LNCAP (cell line): ENCODE measurements at regions not wholly inside any gene's neighbourhood (a gene's known extent, or its start where the extent isn't known, plus 50 kb on each side); places are given as distances from the start of the nearest gene placed in this dataset.

Experiments
- TF ChIP-seq, protein P1 (sequence below): fragments of 450-650 bp; IDR thresholded peaks from 2 replicates; pipeline ENCODE4 v1.5.1; 2017; ENCODE audit warnings: mild to moderate bottlenecking

DNA sequence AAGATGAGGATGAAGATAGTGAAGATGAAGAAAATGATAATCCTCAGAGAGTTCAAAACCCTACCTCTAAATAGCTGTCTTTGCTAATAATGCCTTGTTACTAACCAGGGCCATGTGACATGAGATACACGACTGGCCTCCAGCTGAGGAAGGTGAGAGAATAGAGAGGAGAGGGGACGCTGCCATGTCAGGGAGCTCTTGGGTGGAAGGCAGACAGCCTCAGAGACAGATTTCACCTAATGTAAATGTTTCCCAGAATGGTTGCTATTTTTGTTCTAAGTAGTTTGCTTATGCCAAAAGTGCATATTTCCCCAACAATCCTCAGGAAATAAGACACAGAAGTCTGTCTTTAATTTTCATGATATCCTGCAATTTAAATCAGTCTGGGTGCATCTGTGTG lies 138.4 kb downstream of the ELOVL4 start:
- TF ChIP-seq, protein P1, sequence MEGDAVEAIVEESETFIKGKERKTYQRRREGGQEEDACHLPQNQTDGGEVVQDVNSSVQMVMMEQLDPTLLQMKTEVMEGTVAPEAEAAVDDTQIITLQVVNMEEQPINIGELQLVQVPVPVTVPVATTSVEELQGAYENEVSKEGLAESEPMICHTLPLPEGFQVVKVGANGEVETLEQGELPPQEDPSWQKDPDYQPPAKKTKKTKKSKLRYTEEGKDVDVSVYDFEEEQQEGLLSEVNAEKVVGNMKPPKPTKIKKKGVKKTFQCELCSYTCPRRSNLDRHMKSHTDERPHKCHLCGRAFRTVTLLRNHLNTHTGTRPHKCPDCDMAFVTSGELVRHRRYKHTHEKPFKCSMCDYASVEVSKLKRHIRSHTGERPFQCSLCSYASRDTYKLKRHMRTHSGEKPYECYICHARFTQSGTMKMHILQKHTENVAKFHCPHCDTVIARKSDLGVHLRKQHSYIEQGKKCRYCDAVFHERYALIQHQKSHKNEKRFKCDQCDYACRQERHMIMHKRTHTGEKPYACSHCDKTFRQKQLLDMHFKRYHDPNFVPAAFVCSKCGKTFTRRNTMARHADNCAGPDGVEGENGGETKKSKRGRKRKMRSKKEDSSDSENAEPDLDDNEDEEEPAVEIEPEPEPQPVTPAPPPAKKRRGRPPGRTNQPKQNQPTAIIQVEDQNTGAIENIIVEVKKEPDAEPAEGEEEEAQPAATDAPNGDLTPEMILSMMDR: no peak

GRCh38 chr6:79804732-79805131 lies 142.6 kb downstream of the ELOVL4 start:
- TF ChIP-seq, protein P1: no peak

- TF ChIP-seq, protein P1: no peak
Measured at GRCh38 chr6:79803917-79804316, 143.4 kb downstream of the ELOVL4 start.

GRCh38 chr6:79802657-79803300 lies 144.6 kb downstream of the ELOVL4 start:
- TF ChIP-seq, protein P1: no peak

GRCh38 chr6:79801362-79801761 lies 146.0 kb downstream of the ELOVL4 start:
- TF ChIP-seq, protein P1: no peak

DNA sequence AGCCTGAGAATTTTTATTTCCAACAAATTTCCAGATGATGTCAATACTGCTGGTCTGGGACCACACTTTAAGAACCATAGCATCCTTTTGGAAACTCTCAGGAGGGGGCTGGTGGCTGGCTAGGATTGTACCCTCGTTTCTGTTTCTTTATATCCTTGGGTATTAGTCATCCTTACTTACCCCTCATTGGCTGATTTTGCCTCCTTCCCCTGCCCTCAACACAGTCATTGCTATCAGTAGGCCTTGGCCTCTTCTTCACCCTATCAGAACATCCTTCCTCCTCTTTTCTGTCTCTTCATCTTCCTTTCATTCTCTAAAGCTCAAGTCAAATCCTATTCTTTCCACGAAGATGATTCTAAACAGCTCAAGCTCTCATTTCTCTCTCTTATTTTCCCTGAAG lies 148.5 kb downstream of the ELOVL4 start:
- TF ChIP-seq, protein P1: no peak

DNA sequence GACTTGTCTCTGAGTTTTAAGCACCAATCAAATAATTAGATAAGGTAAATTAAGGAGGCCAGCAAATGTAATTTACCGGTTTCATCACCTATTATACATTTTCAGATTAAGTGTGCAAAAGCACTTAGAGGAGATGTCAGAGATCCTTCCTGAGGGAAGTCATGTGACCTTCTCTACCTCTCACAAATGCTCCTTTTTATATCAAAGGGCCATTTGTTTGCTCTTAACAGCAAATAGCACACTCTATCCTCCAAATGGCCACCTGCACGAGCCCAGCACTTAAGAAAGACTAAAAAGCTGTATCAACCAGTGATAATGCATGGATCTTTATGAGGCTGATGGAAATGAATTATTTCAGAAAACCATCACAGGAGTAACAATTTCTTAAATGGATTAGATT lies 149.4 kb downstream of the ELOVL4 start:
- TF ChIP-seq, protein P1: no peak
